ENCODE measurements at regions not wholly inside any gene's neighbourhood (a gene's known extent, or its start where the extent isn't known, plus 50 kb on each side); places are given as distances from the start of the nearest gene placed in this dataset.
"Not testable (repeated sequence)": the region's sequence is repeated elsewhere in the genome, so short reads cannot be mapped to it uniquely, and the experiment has no call there.

GRCh38 chr1:99396389-99396788 is 132.1 kb downstream of the PLPPR4 start:
- intact Hi-C loops (cut with DNase I) = no loop called here

GRCh38 chr1:99397029-99397428 is 132.7 kb downstream of the PLPPR4 start:
- no peaks in the 10 kb centered on the region for H3K36me3 ChIP-seq
- DNase-seq = no peak
- peaks cover 0 to 2% of the 10 kb centered on the region in 2 donors for H3K9me3 ChIP-seq
- no peak overlapping the region for H3K4me3 ChIP-seq
- H3K27me3 ChIP-seq = no peaks in the 10 kb centered on the region
- no peaks in the 10 kb centered on the region for H3K4me1 ChIP-seq
- no peak for TF ChIP-seq CTCF (IDR thresholded peaks at IDR 0.05)
- intact Hi-C loops (cut with DNase I) = no loop called here
- no peak for ATAC-seq
- no peak overlapping the region for H3K27ac ChIP-seq

More at GRCh38 chr1:99396389-99396788, 132.1 kb downstream of the PLPPR4 start:
- H3K4me1 ChIP-seq = no peaks in the 10 kb centered on the region
- H3K9me3 ChIP-seq = peaks cover 0 to 2% of the 10 kb centered on the region in 2 donors
- no peaks in the 10 kb centered on the region for H3K36me3 ChIP-seq
- H3K27me3 ChIP-seq = no peaks in the 10 kb centered on the region
- H3K27ac ChIP-seq = no peak overlapping the region
- no peak for TF ChIP-seq CTCF (IDR thresholded peaks at IDR 0.05)
- DNase-seq = no peak
- no peak for ATAC-seq
- H3K4me3 ChIP-seq = no peak overlapping the region

- no peaks in the 10 kb centered on the region for H3K4me1 ChIP-seq
- H3K27me3 ChIP-seq = no peaks in the 10 kb centered on the region
- DNase-seq = no peak
- no peaks in the 10 kb centered on the region for H3K36me3 ChIP-seq
- no peak for ATAC-seq
- H3K9me3 ChIP-seq = peaks cover 0 to 2% of the 10 kb centered on the region in 2 donors
- no peak overlapping the region for H3K27ac ChIP-seq
- no peak for TF ChIP-seq CTCF (IDR thresholded peaks at IDR 0.05)
- H3K4me3 ChIP-seq = no peak overlapping the region
- intact Hi-C loops (cut with DNase I) = no loop called here
These were observed 133.6 kb downstream of the PLPPR4 start for GRCh38 chr1:99397863-99398262.

GRCh38 chr1:99401556-99401955 is 137.3 kb downstream of the PLPPR4 start:
- H3K9me3 ChIP-seq; intact Hi-C loops (cut with DNase I): not testable (repeated sequence)

GRCh38 chr1:99404399-99404798 is 140.1 kb downstream of the PLPPR4 start:
- H3K9me3 ChIP-seq; H3K4me3 ChIP-seq; H3K4me1 ChIP-seq; H3K36me3 ChIP-seq; ATAC-seq; intact Hi-C loops (cut with DNase I); DNase-seq; H3K27ac ChIP-seq; H3K27me3 ChIP-seq: not testable (repeated sequence)

More at GRCh38 chr1:99401556-99401955, 137.3 kb downstream of the PLPPR4 start:
- H3K36me3 ChIP-seq, H3K4me3 ChIP-seq, H3K4me1 ChIP-seq, DNase-seq, ATAC-seq, H3K27ac ChIP-seq, H3K27me3 ChIP-seq: not testable (repeated sequence)

GRCh38 chr1:99405325-99405724 is 141.0 kb downstream of the PLPPR4 start:
- H3K27ac ChIP-seq; H3K4me3 ChIP-seq; H3K4me1 ChIP-seq; ATAC-seq; H3K9me3 ChIP-seq; H3K27me3 ChIP-seq; H3K36me3 ChIP-seq; intact Hi-C loops (cut with DNase I): not testable (repeated sequence)
- peak in 1 of 4 donors; percentile 27 for DNase-seq

- Histone ChIP-seq H3K4me1 (no peaks in the 10 kb centered on the region), H3K4me3 (no peak overlapping the region), H3K27ac (no peak overlapping the region), H3K27me3 (no peaks in the 10 kb centered on the region), H3K9me3 (peaks cover 0 to 3% of the 10 kb centered on the region in 2 donors), H3K36me3 (no peaks in the 10 kb centered on the region)
- no peak for TF ChIP-seq CTCF (IDR thresholded peaks at IDR 0.05)
- no peak for DNase-seq
- no peak for ATAC-seq
- intact Hi-C loops (cut with DNase I) = no loop called here
These were observed 142.7 kb downstream of the PLPPR4 start for GRCh38 chr1:99407018-99407417.

Measured in left lung (tissue), 4 donors.